Neuronal stem cell (in vitro differentiated cells): ENCODE measurements at regions not wholly inside any gene's neighbourhood (a gene's known extent, or its start where the extent isn't known, plus 50 kb on each side); places are given as distances from the start of the nearest gene placed in this dataset.

Experiments
- DNase-seq: peaks from one replicate; pipeline ENCODE4 v3.0.0-alpha.2; 2013; ENCODE audit warnings: low spot score
- H2AFZ ChIP-seq: one replicate; pipeline ENCODE4 v1.6.1; 2013; ENCODE audit warnings: mild to moderate bottlenecking, low read length, inconsistent platforms
- H2AK5ac ChIP-seq: 2 replicates; pipeline ENCODE4 v1.6.1; 2013; ENCODE audit warnings: low read depth, mild to moderate bottlenecking, inconsistent platforms, low read length, moderate library complexity, mixed read lengths
- H2BK120ac ChIP-seq: 2 replicates; pipeline ENCODE4 v1.6.1; 2013; ENCODE audit warnings: low read depth, mild to moderate bottlenecking, inconsistent platforms, low read length, moderate library complexity, mixed read lengths
- H2BK12ac ChIP-seq: one replicate; pipeline ENCODE4 v1.6.1; 2013; ENCODE audit warnings: low read length, inconsistent platforms
- H2BK15ac ChIP-seq: 2 replicates; pipeline ENCODE4 v1.6.1; 2013; ENCODE audit warnings: mild to moderate bottlenecking, low read length, inconsistent platforms, mixed read lengths
- H2BK5ac ChIP-seq: one replicate; pipeline ENCODE4 v1.6.1; 2013; ENCODE audit warnings: inconsistent platforms, mild to moderate bottlenecking, low read length, moderate library complexity
- H3K14ac ChIP-seq: one replicate; pipeline ENCODE4 v1.6.1; 2013; ENCODE audit warnings: low read length, inconsistent platforms
- H3K18ac ChIP-seq: 2 replicates; pipeline ENCODE4 v1.6.1; 2013; ENCODE audit warnings: low read length, inconsistent platforms
- H3K23ac ChIP-seq: 2 replicates; pipeline ENCODE4 v1.6.1; 2013; ENCODE audit warnings: low read depth, mild to moderate bottlenecking, mixed read lengths, low read length, inconsistent platforms; ENCODE audit not compliant: poor library complexity
- H3K27ac ChIP-seq: replicated peaks from 3 replicates; pipeline ENCODE4 v1.5.1; 2013; ENCODE audit warnings: low read length, inconsistent platforms
- H3K27me3 ChIP-seq, 3 experiments: 2 replicates each; pipeline ENCODE4 v1.6.1; 2013; ENCODE audit warnings: low read length in 3 of 3, mild to moderate bottlenecking in 2 of 3, inconsistent platforms in 1 of 3, low read depth in 1 of 3, mixed read lengths in 1 of 3, moderate library complexity in 1 of 3; ENCODE audit not compliant: control insufficient read depth in 3 of 3, insufficient read depth in 3 of 3
- H3K36me3 ChIP-seq, 2 donors: replicated peaks in 1 of 2; 2 replicates each; pipeline ENCODE4 v1.6.1; 2013; ENCODE audit warnings: low read length in 2 of 2; ENCODE audit not compliant: control insufficient read depth in 2 of 2, insufficient read depth in 2 of 2
- H3K4ac ChIP-seq: 2 replicates; pipeline ENCODE4 v1.6.1; 2013; ENCODE audit warnings: inconsistent platforms, mild to moderate bottlenecking, low read length, moderate library complexity
- H3K4me1 ChIP-seq, 2 donors: 1 replicate in 1 of 2; 2 replicates in 1 of 2; pipeline ENCODE4 v1.6.1; 2013; ENCODE audit warnings: low read length in 2 of 2, low read depth in 1 of 2; ENCODE audit not compliant: control insufficient read depth in 2 of 2, insufficient read depth in 1 of 2
- H3K4me2 ChIP-seq: one replicate; pipeline ENCODE4 v1.6.1; 2013; ENCODE audit warnings: mild to moderate bottlenecking, low read length, inconsistent platforms; ENCODE audit not compliant: insufficient read depth, poor library complexity, severe bottlenecking
- H3K4me3 ChIP-seq, 2 donors: 2 replicates each; pipeline ENCODE4 v1.5.1; 2013; ENCODE audit warnings: low read length in 2 of 2, mild to moderate bottlenecking in 2 of 2, inconsistent platforms in 1 of 2, moderate library complexity in 1 of 2
- H3K79me1 ChIP-seq: one replicate; pipeline ENCODE4 v1.6.1; 2013; ENCODE audit warnings: low read depth, mild to moderate bottlenecking, inconsistent platforms, low read length, moderate library complexity
- H3K9ac ChIP-seq: one replicate; pipeline ENCODE4 v1.6.1; 2013; ENCODE audit warnings: mild to moderate bottlenecking, low read depth, low read length, inconsistent platforms; ENCODE audit not compliant: poor library complexity
- H3K9me3 ChIP-seq, 2 donors: replicated peaks in 1 of 2; 2 replicates each; pipeline versions ENCODE3 to v1.6.1; 2013; ENCODE audit warnings: low read length in 2 of 2, mild to moderate bottlenecking in 2 of 2, inconsistent platforms in 1 of 2, low read depth in 1 of 2, mixed read lengths in 1 of 2, moderate library complexity in 1 of 2; ENCODE audit not compliant: control insufficient read depth in 2 of 2, insufficient read depth in 1 of 2
- H4K8ac ChIP-seq: one replicate; pipeline ENCODE4 v1.6.1; 2013; ENCODE audit warnings: low read depth, mild to moderate bottlenecking, inconsistent platforms, low read length, moderate library complexity
- H4K91ac ChIP-seq: one replicate; pipeline ENCODE4 v1.6.1; 2013; ENCODE audit warnings: low read length, low read depth, mild to moderate bottlenecking, inconsistent platforms; ENCODE audit not compliant: poor library complexity
- WGBS, 2 donors: extraction: QIAGEN DNeasy Blood & Tissue Kit; methylation state at CpG; one replicate each; pipeline ENCODE4 v1.1.7; 2013; ENCODE audit warnings: missing lambda C conversion rate in 2 of 2, mixed read lengths in 1 of 2; ENCODE audit not compliant: insufficient read length in 2 of 2, insufficient replicate concordance in 1 of 2; ENCODE audit errors: extremely low coverage in 2 of 2; 5-methylcytosine and 5-hydroxymethylcytosine counted together

DNA sequence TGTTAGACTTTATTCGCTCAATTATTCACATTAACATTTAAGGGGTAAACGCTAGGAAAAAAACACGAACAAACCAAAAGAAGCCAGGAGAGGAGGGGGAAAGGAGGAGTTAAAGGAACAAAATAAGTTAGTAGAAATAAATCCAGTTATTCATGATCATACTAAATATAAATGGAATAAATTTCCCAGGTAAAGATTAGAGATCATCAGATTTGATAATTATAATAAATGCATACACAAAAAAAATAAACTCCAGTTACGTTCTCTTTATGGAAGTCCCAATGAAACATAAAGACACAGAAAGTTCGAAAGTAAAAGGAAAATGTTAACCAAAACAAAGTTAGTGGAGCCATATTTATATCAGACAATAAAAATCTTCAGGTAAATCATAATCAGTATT lies 568.7 kb upstream of the NOX3 start:
- no peak overlapping the region for H2AK5ac ChIP-seq
- H2BK15ac ChIP-seq: no peak overlapping the region
- peaks cover 0 to 2% of the 10 kb centered on the region in 2 donors for H3K9me3 ChIP-seq
- H3K36me3 ChIP-seq: no peaks in the 10 kb centered on the region
- no peak overlapping the region for H3K23ac ChIP-seq
- H3K18ac ChIP-seq: no peak overlapping the region
- H4K91ac ChIP-seq: no peak overlapping the region
- no peak overlapping the region for H3K9ac ChIP-seq
- no peak overlapping the region for H2BK12ac ChIP-seq
- H3K27me3 ChIP-seq: no peaks in the 10 kb centered on the region
- H2BK120ac ChIP-seq: no peak overlapping the region
- H3K4ac ChIP-seq: no peak overlapping the region
- no peak overlapping the region for H2AFZ ChIP-seq
- no peak overlapping the region for H3K4me3 ChIP-seq
- DNase-seq: no peak
- H3K14ac ChIP-seq: no peak overlapping the region
- no CpG with 5 or more reads among the region's 5 CpGs for WGBS, 2 donors
- H3K4me1 ChIP-seq: peaks cover 0 to 3% of the 10 kb centered on the region in 2 donors
- no peak overlapping the region for H3K4me2 ChIP-seq
- H3K79me1 ChIP-seq: no peaks in the 10 kb centered on the region
- H3K27ac ChIP-seq: no peak overlapping the region
- H2BK5ac ChIP-seq: no peak overlapping the region
- no peak overlapping the region for H4K8ac ChIP-seq

DNA sequence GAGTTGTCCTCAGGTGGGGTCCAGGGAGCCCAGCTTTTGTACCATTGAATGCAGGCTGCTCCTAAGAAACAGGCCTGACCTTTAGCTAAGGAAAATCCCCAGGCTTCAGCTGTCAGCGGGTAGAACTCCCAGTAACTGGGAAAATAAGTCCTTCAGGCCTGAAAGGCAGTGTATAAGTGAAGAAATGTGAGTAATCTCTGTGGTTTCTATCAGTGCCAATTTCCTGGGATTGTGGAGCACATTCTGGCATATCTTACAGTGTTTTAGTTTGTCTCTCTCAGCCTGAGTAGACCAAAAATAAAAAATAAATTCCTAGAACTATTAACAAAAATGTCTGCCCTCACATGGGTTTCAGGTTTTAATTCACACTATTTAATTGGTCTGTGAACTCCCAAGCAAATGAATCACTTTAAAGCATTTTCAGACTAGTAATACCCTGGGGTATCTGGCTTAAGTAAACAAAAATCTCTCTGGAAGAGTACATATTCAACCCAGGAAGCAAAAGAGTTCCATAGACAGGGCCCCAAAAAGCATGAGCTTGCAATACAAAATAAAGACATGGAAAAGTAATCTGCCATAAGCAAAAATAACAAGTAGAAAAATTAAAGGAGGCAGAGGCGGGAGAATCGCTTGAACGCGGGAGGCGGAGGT lies 566.2 kb upstream of the NOX3 start:
- Histone ChIP-seq H3K23ac (no peak overlapping the region), H3K27ac (no peak overlapping the region), H3K79me1 (no peaks in the 10 kb centered on the region), H3K4me2 (no peak overlapping the region), H3K9me3 (peaks cover 0 to 2% of the 10 kb centered on the region in 2 donors), H4K8ac (no peak overlapping the region), H3K4ac (no peak overlapping the region), H3K9ac (no peak overlapping the region), H2BK12ac (no peak overlapping the region), H4K91ac (no peak overlapping the region), H3K14ac (no peak overlapping the region), H2BK15ac (no peak overlapping the region), H3K18ac (no peak overlapping the region), H2BK120ac (no peak overlapping the region), H3K36me3 (no peaks in the 10 kb centered on the region), H3K4me3 (no peak overlapping the region), H3K4me1 (peaks cover 0 to 3% of the 10 kb centered on the region in 2 donors), H2BK5ac (no peak overlapping the region), H2AK5ac (no peak overlapping the region), H3K27me3 (no peaks in the 10 kb centered on the region), H2AFZ (no peak overlapping the region)
- WGBS, 2 donors: no CpG with 5 or more reads among the region's 6 CpGs
- no peak for DNase-seq

DNA sequence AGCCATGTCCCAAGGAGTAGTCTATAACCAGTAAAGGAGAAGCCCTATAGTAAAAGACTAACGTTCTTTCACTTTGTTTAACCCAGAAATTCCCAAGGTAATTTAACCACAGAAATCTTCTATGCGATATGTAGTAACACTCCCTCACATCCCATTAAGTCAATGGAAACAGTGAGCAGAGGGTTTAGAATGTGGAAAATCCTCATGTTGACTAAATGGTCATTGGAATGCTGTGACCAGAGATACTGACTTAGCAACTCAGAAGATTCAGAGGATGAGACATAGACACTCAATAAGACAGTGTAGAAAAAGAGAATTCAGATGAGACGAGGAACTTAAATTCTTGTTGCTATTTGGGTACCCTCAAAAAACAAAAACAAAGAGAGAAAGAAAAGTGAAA lies 562.2 kb upstream of the NOX3 start:
- no CpG with 5 or more reads among the region's 3 CpGs for WGBS, 2 donors
- no peak overlapping the region for H2AK5ac ChIP-seq
- H2BK120ac ChIP-seq: no peak overlapping the region
- H4K8ac ChIP-seq: no peak overlapping the region
- no peak overlapping the region for H2BK15ac ChIP-seq
- H3K9me3 ChIP-seq: no peaks in the 10 kb centered on the region
- H3K27me3 ChIP-seq: no peaks in the 10 kb centered on the region
- no peaks in the 10 kb centered on the region for H3K36me3 ChIP-seq
- peaks cover 0 to 3% of the 10 kb centered on the region in 2 donors for H3K4me1 ChIP-seq
- no peak overlapping the region for H3K9ac ChIP-seq
- H3K14ac ChIP-seq: no peak overlapping the region
- no peak overlapping the region for H2BK5ac ChIP-seq
- H3K27ac ChIP-seq: no peak overlapping the region
- DNase-seq: no peak
- no peak overlapping the region for H3K18ac ChIP-seq
- H2BK12ac ChIP-seq: no peak overlapping the region
- H4K91ac ChIP-seq: no peak overlapping the region
- no peak overlapping the region for H2AFZ ChIP-seq
- H3K4me2 ChIP-seq: no peak overlapping the region
- H3K79me1 ChIP-seq: no peaks in the 10 kb centered on the region
- no peak overlapping the region for H3K23ac ChIP-seq
- no peak overlapping the region for H3K4me3 ChIP-seq
- H3K4ac ChIP-seq: no peak overlapping the region

DNA sequence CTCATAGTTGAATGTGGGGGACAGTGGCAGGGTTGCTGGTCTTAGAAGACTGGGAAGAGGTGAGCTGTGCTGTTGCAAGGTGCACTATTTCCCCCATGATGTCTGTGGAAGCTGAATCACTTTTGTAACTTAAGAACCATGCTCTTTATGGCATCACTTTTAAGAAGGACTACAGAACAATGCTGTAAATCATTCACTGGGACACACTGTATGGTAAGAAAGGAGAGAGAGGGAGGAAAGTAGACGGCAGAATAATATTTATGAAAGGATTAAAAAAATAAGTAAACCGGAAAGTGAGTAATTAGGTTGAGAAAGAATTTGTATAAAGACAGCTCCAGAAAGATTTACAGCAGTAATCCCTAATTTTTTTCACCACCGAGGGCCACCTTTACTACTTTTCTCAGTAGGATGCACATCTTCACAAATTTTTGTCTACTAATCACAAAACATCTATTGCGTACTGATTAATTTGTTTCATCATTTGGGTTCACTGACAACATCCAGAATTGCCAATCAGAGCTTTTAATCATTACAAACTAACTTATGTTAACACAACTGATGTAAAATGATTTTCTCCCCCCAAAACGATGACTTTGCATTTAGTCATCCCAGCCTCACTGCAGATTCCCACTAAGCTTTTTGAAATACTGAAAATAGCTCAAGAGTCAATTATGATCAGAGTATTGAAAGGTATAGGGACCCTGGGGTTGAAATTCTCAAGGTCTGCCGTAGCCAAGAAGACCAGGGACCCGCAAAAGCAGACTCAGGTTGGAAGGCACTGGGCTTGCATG lies 560.7 kb upstream of the NOX3 start:
- 100% methylated on average over 2 of the region's 7 CpGs for WGBS, 2 donors

More for the DNA sequence above, 560.7 kb upstream of the NOX3 start:
- Histone ChIP-seq H3K4me1 (no peaks in the 10 kb centered on the region), H3K23ac (no peak overlapping the region), H3K9ac (no peak overlapping the region), H3K14ac (no peak overlapping the region), H3K4ac (no peak overlapping the region), H2BK15ac (no peak overlapping the region), H2AFZ (no peak overlapping the region), H3K9me3 (no peaks in the 10 kb centered on the region), H2BK12ac (no peak overlapping the region), H2AK5ac (no peak overlapping the region), H3K18ac (no peak overlapping the region), H3K27ac (no peak overlapping the region), H4K8ac (no peak overlapping the region), H3K27me3 (no peaks in the 10 kb centered on the region), H4K91ac (no peak overlapping the region), H3K36me3 (no peaks in the 10 kb centered on the region), H2BK5ac (no peak overlapping the region), H3K79me1 (no peaks in the 10 kb centered on the region), H3K4me2 (no peak overlapping the region), H3K4me3 (no peak overlapping the region), H2BK120ac (no peak overlapping the region)
- DNase-seq: no peak
